HCT116 (cell line): ENCODE measurements at regions not wholly inside any gene's neighbourhood (a gene's known extent, or its start where the extent isn't known, plus 50 kb on each side); places are given as distances from the start of the nearest gene placed in this dataset.

Source experiments
- ATAC-seq: fragments of 200-7000 bp; cut with Tn5 transposase; 2 replicates; pipeline ENCODE4 v1.9.1; 2020; ENCODE audit warnings: mild to moderate bottlenecking, moderate library complexity
- BruUV-seq: library from RNA; stranded (reverse); fragments of 400-500 nt; replicated peaks from 2 replicates; lab custom pipeline; 2021; lab: Mats Ljungman, UMichigan
- CTCF ChIA-PET: fragments of 300-600 bp; sonication (Branson Sonifier 250); formaldehyde crosslinking; loops from one replicate; lab custom pipeline; 2021; ENCODE audit warnings: antibody characterized with exemption; lab: Charles Lee
- POLR2A ChIA-PET: fragments of 300-600, 350-600 bp; sonication (Branson Sonifier 250); formaldehyde crosslinking; loops from one replicate; lab custom pipeline; 2021; ENCODE audit warnings: antibody characterized with exemption; lab: Charles Lee
- RAD21 ChIA-PET, 2 experiments: fragments of 300-600 bp; sonication (Branson Sonifier 250); formaldehyde crosslinking; loops; one replicate each; lab custom pipeline; 2023; ENCODE audit warnings: low total read pairs in 2 of 2; ENCODE audit not compliant: uncharacterized antibody in 2 of 2, unreplicated experiment in 2 of 2, low non-redundant PET in 1 of 2; lab: Charles Lee
- DNase-seq: peaks from one replicate; pipeline ENCODE4 v3.0.0-alpha.2; 2010; ENCODE audit warnings: low read depth, low spot score
- H2AFZ ChIP-seq: fragments of 200-600 bp; shearing (Covaris generic), sonication (generic); 2 replicates; pipeline ENCODE4 v1.6.1; 2017; ENCODE audit warnings: low read depth, mixed run types, mixed read lengths, antibody characterized with exemption, low read length; ENCODE audit not compliant: poor library complexity, severe bottlenecking
- H3K27ac ChIP-seq: 2 replicates; pipeline ENCODE4 v1.5.1; 2012; ENCODE audit warnings: low read depth, low read length
- H3K27me3 ChIP-seq: fragments of 200-600 bp; sonication (generic); 2 replicates; pipeline ENCODE4 v1.6.1; 2016; ENCODE audit warnings: mixed run types, low read length, mixed read lengths; ENCODE audit not compliant: insufficient read depth
- H3K36me3 ChIP-seq, 2 experiments: fragments of 200-500 bp in 1 of 2; fragments of 200-600 bp in 1 of 2; sonication (Bioruptor generic) in 1 of 2; sonication (generic) in 1 of 2; 2 replicates each; pipeline versions ENCODE4 v1.5.1 to v1.6.1; 2014 to 2016; ENCODE audit warnings: low read length in 2 of 2, inconsistent platforms in 1 of 2, mixed read lengths in 1 of 2, mixed run types in 1 of 2; ENCODE audit not compliant: insufficient read depth in 2 of 2, control insufficient read depth in 1 of 2
- H3K4me1 ChIP-seq, 2 experiments: fragments of 200-600 bp in 1 of 2; sonication (generic) in 1 of 2; 2 replicates each; pipeline versions ENCODE4 v1.5.1 to v1.6.1; 2012 to 2017; ENCODE audit warnings: low read length in 2 of 2, inconsistent platforms in 1 of 2, mild to moderate bottlenecking in 1 of 2, mixed read lengths in 1 of 2, mixed run types in 1 of 2, moderate library complexity in 1 of 2; ENCODE audit not compliant: insufficient read depth in 2 of 2, control insufficient read depth in 1 of 2
- H3K4me2 ChIP-seq: fragments of 200-600 bp; sonication (generic); 2 replicates; pipeline ENCODE4 v1.6.1; 2017; ENCODE audit warnings: mixed run types, low read length, mixed read lengths
- H3K4me3 ChIP-seq, 2 experiments: fragments of 200-600 bp in 1 of 2; sonication (generic) in 1 of 2; replicated peaks in 1 of 2; 2 replicates each; pipeline ENCODE4 v1.5.1; 2011 to 2016; ENCODE audit warnings: low read length in 2 of 2, control low read depth in 1 of 2, low read depth in 1 of 2, mild to moderate bottlenecking in 1 of 2, mixed read lengths in 1 of 2, mixed run types in 1 of 2
- H3K79me2 ChIP-seq: fragments of 200-600 bp; sonication (generic); 2 replicates; pipeline ENCODE4 v1.6.1; 2017; ENCODE audit warnings: mild to moderate bottlenecking, mixed run types, low read length, moderate library complexity, mixed read lengths; ENCODE audit not compliant: insufficient read depth
- H3K9ac ChIP-seq: fragments of 200-600 bp; sonication (generic); 2 replicates; pipeline ENCODE4 v1.6.1; 2016; ENCODE audit warnings: low read length, mixed read lengths
- H3K9me2 ChIP-seq: fragments of 200-600 bp; sonication (generic), shearing (Covaris generic); 2 replicates; pipeline ENCODE4 v1.6.1; 2017; ENCODE audit warnings: mixed run types, mild to moderate bottlenecking, moderate library complexity; ENCODE audit not compliant: insufficient read depth
- H3K9me3 ChIP-seq, 2 experiments: fragments of 200-500 bp in 1 of 2; fragments of 200-600 bp in 1 of 2; sonication (Bioruptor generic) in 1 of 2; sonication (generic) in 1 of 2; 2 replicates each; pipeline ENCODE4 v1.6.1; 2014 to 2017; ENCODE audit warnings: low read length in 2 of 2, mixed read lengths in 2 of 2, inconsistent platforms in 1 of 2, low read depth in 1 of 2, mild to moderate bottlenecking in 1 of 2, mixed run types in 1 of 2, moderate library complexity in 1 of 2; ENCODE audit not compliant: control insufficient read depth in 1 of 2, insufficient read depth in 1 of 2
- H4K20me1 ChIP-seq: fragments of 200-600 bp; sonication (generic), shearing (Covaris generic); 2 replicates; pipeline ENCODE4 v1.6.1; 2017; ENCODE audit warnings: mixed run types, mild to moderate bottlenecking, moderate library complexity; ENCODE audit not compliant: insufficient read depth
- ATF3 ChIP-seq: IDR thresholded peaks from 2 replicates; pipeline ENCODE4 v1.6.1; 2012
- CBX3 ChIP-seq: IDR thresholded peaks from 2 replicates; pipeline ENCODE4 v1.6.1; 2012; ENCODE audit warnings: low read depth
- CEBPB ChIP-seq: IDR thresholded peaks from 2 replicates; pipeline ENCODE4 v1.6.1; 2012; ENCODE audit warnings: low read depth
- CTCF ChIP-seq, 3 experiments: fragments of 200-600 bp in 1 of 3; sonication (generic) in 1 of 3; IDR thresholded peaks in 2 of 3; conservative IDR thresholded peaks in 1 of 3; 2 replicates each; pipeline ENCODE4 v1.5.1; 2012 to 2017; ENCODE audit warnings: low read depth in 2 of 3, low read length in 2 of 3, antibody characterized with exemption in 1 of 3, borderline replicate concordance in 1 of 3, control low read depth in 1 of 3, mild to moderate bottlenecking in 1 of 3, mixed read lengths in 1 of 3, mixed run types in 1 of 3, moderate library complexity in 1 of 3; ENCODE audit not compliant: insufficient read depth in 1 of 3
- ELF1 ChIP-seq: IDR thresholded peaks from 2 replicates; pipeline ENCODE4 v1.6.1; 2012; ENCODE audit warnings: low read depth, borderline replicate concordance
- EZH2phosphoT487 ChIP-seq: fragments of 200-600 bp; IDR thresholded peaks from 2 replicates; pipeline ENCODE4 v1.6.1; 2018; ENCODE audit warnings: antibody characterized with exemption, borderline replicate concordance
- FOSL1 ChIP-seq: IDR thresholded peaks from 2 replicates; pipeline ENCODE4 v1.6.1; 2012; ENCODE audit warnings: low read depth
- JUND ChIP-seq: IDR thresholded peaks from 2 replicates; pipeline ENCODE4 v1.6.1; 2012
- POLR2AphosphoS5 ChIP-seq: IDR thresholded peaks from 2 replicates; pipeline ENCODE4 v1.6.1; 2011; ENCODE audit warnings: mild to moderate bottlenecking, low read depth, low read length, moderate library complexity
- RAD21 ChIP-seq: IDR thresholded peaks from 2 replicates; pipeline ENCODE4 v1.6.1; 2012; ENCODE audit warnings: low read depth, mild to moderate bottlenecking
- REST ChIP-seq: IDR thresholded peaks from 2 replicates; pipeline ENCODE4 v1.6.1; 2012; ENCODE audit warnings: low read depth
- SRF ChIP-seq: IDR thresholded peaks from 2 replicates; pipeline ENCODE4 v1.6.1; 2012; ENCODE audit warnings: low read depth
- YY1 ChIP-seq: IDR thresholded peaks from 2 replicates; pipeline ENCODE4 v1.6.1; 2011; ENCODE audit warnings: low read length, low read depth, moderate library complexity, mild to moderate bottlenecking; ENCODE audit not compliant: insufficient replicate concordance; ENCODE audit errors: extremely low read depth
- ZBTB33 ChIP-seq: IDR thresholded peaks from 2 replicates; pipeline ENCODE4 v1.6.1; 2011; ENCODE audit warnings: mild to moderate bottlenecking, low read length, moderate library complexity; ENCODE audit not compliant: insufficient replicate concordance; ENCODE audit errors: extremely low read depth
- intact Hi-C: fragments of 100-400 bp; cut with micrococcal nuclease; formaldehyde crosslinking; loops from 2 replicates; pipeline ENCODE4 v1.10.0; 2022

- Histone ChIP-seq H3K9me3 (no peaks in the 10 kb centered on the region), H3K4me2 (no peak overlapping the region), H3K4me1 (no peaks in the 10 kb centered on the region), H2AFZ (no peak overlapping the region), H4K20me1 (no peaks in the 10 kb centered on the region), H3K79me2 (no peaks in the 10 kb centered on the region), H3K36me3 (no peaks in the 10 kb centered on the region), H3K9ac (no peak overlapping the region), H3K9me2 (no peaks in the 10 kb centered on the region), H3K27ac (no peak overlapping the region), H3K4me3 (no peak overlapping the region), H3K27me3 (no peaks in the 10 kb centered on the region)
- ChIA-PET RAD21 (no interaction called here), CTCF (no interaction called here), POLR2A (no interaction called here)
- TF ChIP-seq SRF (no peak), YY1 (no peak), CBX3 (no peak), FOSL1 (no peak), CEBPB (no peak), ATF3 (no peak), CTCF (IDR thresholded peaks at IDR 0.05 in 2 of 3, conservative IDR thresholded peaks at IDR 0.05 in 1 of 3; ENCODE audit: borderline replicate concordance in 1 of 3, insufficient read depth in 1 of 3, low read depth in 2 of 3, low read length in 2 of 3) (no peak), EZH2phosphoT487 (no peak), REST (no peak), RAD21 (no peak), POLR2AphosphoS5 (no peak), JUND (no peak), ZBTB33 (no peak), ELF1 (no peak)
- intact Hi-C loops = no loop called here
- BruUV-seq = no TSS peak
- no peak for ATAC-seq
- DNase-seq = no peak
Observed at GRCh38 chr2:212610872-212611425, 72.3 kb upstream of the ERBB4 start.
